ENCODE measurements at regions not wholly inside any gene's neighbourhood (a gene's known extent, or its start where the extent isn't known, plus 50 kb on each side); places are given as distances from the start of the nearest gene placed in this dataset.

- peak; percentile 37; the same call in 1 of the 2 replicates for TF ChIP-seq TCF7L2 (IDR thresholded peaks at IDR 0.05; ENCODE audit: low read depth, low read length)
- TF ChIP-seq CTCF (IDR thresholded peaks at IDR 0.05) = peak; percentile 85
- TF ChIP-seq REST (IDR thresholded peaks at IDR 0.05; ENCODE audit: insufficient read depth in 1 of 2, low read depth in 2 of 2, low read length in 1 of 2) = no peak
- TF ChIP-seq POLR2AphosphoS5 (IDR thresholded peaks at IDR 0.05; ENCODE audit: low read depth, low read length) = no peak
Observed at GRCh38 chr7:136405931-136406777, 429.0 kb upstream of the MTPN start.

All from Panc1 (cell line).